ENCODE measurements at regions not wholly inside any gene's neighbourhood (a gene's known extent, or its start where the extent isn't known, plus 50 kb on each side); places are given as distances from the start of the nearest gene placed in this dataset.

DNA sequence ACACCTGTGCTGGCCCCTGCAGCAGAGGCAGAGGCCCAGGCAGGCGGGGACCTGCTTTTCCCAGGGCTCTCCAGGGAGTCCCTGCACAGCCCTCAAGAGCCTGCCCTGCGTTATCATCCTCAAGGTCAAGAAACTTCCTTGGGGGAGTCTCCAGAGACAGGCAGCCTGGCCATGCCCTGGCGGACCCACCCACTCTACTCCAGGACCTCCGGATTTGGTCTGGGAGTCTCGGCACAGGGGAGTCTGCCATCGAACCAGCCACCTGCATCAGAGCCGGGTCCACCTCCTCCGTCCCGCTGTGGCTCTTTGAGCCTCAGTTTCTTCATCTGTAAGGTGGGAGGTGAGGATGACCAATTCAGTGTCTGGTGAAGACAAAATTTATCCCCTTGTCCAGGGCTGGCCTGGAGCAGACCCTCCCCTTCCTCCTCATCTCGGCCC is 75.3 kb upstream of the TNRC6C start:
- FAIRE-seq, result no peak

DNA sequence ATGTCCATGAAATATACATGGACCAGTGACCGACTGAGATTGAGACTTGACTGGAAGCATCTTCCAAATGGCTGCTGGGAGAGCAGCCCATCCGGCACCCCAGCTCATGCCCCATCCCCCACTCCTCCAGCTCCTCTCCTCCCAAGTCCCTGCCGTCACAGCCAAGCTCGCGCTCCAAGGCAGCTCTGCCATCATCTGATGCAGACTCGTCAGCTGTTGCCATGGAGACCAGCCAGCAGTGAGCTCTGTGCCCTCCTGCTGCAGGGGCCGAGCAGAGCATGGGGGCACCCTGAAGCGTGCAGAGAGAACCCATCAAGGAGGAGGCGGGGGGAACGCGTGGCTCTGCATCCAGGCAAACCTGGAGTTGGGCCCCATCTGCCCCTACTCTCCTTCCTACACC is 74.5 kb upstream of the TNRC6C start:
- no peak for FAIRE-seq

DNA sequence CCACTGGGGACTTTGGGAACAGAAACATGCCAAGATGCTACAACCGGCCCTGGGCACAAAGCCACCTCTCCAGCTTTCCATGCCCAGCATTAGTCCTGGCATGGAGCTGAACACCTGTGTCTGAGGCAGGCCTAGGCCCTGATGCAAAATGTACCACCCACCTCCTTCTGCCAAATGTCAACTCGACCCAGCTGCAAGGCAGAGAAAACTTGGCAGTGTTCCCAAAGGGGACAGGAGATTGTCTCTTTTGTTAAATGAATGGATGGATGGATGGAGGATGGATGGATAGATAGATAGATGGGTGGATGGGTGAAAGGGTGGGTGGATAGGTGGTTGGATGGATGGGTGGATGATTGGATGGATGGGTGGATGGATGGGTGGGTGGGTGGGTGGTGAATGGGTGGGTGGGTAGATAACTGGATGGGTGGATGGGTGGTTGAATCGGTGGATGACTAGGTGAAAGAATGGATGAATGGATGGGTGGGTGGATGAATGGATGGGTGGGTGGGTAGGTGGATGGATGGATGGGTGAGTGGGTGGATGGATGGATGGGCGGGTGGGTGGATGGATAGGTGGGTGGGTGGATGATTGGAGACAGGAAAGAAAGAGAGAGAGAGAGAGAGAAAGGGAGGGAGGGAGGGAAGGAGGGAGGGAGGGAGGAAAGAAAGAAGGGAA is 73.4 kb upstream of the TNRC6C start:
- FAIRE-seq, result no peak

DNA sequence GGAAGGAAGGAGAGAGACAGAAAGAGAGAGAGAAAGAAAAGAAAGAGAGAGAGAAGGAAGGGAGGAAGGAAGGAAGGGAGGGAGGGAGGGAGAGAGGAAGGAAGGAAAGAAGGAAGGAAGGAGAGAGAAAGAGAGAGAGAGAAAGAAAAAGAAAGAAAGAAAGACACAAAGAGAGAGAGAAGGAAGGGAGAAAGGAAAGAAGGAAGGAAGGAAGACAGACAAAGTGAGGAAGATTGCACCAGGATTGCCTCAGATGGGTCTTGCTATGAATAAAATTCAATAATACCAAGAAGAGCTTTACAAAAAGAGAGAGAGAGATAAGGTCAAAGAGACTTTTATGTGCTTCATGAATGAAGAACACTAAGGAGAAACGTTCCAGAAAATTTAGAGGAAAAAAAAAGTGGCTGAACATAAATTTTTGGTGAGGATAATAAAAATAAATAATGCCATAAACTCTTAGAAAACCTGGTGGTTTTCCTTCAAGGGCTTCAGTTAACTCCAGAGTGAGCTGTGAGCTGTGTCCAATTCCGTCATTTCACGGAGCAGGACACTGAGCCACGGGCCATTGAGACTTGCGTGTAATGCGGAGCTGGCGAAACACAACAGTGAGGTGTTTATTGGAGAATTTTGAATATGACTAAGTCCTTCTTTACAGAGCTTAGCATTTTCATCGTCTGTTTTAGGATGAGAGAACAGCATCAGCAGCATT is 72.7 kb upstream of the TNRC6C start:
- no peak for FAIRE-seq

DNA sequence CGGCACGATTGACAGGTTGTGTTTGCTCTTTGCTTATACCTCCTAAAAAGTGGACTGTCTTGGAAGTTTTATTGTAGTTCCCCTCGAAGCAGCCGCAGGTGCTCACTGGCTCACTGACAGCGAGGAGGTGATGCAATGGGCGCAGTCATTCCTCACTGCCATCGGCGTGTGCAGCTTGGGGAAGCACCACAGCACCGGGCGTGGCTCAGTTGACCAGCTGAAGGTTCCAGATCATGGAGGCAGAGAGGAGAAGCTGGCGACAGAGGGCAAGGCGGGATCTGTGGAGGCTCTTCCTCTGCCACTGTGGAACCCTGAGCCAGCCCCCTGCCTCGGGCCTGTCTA is 72.1 kb upstream of the TNRC6C start:
- no peak for FAIRE-seq

DNA sequence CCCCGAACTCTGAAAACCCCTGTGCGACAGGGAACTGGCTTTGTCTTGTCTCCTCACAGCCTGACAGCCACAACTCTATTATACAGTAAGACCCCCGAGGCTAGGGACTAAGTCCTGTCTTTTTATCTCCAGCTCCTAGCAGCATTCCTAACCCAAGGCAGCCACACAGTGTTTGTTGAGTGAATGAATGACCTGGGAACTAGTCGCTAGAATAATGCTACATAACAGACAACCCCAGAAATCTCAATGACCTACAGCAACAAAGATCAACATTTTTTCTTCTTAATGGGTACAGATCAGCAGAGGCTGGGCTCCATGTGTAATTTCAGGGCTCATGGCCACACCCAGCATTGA is 71.4 kb upstream of the TNRC6C start:
- FAIRE-seq, result no peak

DNA sequence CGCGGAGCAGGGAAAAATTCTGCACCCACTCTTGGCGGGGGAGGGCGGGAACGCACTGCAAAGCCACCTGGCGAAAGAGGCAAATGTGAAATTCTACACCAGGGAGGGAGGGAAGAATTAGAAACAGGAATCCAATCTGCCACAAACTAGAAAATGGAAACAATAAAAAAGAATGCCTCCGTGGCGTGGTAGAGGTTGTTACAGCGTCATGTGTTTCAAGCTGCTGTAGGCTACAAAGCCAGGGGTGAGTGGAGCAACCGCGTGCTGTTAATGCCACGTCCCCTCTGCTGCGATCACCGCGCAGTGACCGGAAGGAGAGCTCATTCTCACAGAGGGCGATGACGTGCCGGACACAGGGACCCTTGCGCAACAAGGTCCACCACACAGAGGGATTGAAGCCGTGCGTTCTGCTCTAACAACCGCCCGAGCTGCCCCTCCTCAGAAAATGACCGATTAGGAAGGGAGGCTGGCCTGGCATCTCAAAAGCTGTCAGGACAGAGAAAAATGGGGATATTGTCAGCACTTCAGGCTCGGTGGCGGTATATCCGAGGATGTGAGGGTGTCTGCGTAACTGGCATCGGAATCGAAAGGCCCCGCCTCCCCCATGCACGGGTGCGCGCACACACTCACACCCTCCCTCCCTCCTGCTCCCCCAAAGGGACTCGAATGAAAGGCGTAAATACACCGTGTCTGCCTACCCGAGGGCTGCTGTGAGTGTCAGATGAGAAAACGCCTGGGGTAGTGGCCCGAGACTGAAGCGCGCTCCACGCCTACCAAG is 70.8 kb upstream of the TNRC6C start:
- no peak for FAIRE-seq

DNA sequence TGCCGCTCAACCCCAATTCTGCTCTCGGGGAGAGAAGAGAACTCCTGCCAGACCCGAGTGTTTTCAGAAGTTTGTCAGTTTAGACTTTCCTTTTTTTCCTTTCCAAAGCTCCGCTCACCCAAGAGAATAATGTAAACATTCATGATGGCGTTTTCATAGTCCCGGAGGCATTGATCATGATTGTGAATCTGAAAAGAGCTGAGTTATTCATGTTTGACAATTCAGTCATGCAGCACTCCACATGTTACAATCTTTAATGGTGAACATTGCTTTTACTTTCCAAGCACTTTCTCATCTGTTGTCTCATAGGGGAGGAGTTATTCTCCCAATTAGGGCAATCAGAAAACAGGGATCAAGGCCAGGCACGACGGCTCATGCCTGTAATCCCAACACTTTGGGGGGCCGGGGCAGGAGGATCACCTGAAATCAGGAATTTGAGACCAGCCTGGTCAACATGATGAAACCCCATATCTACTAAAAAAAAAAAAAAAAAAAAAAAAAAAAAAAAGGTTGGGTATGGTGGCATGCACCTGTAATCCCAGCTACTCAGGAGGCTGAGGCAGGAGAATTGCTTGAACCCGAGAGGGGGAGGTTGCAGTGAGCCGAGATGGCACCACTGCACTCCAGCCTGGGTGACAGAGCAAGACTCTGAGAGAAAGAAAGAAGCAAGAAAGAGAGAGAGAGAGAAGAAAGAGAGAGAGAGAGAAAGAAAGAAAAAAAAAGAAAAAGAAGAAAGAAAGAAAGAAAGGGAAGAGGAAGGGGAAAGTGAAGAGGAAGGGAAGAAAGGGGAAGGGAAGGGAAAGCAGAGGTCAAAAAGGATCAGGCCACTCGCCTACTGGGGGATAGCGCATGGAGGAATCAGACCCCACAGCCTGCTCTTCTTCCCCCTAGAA is 70.0 kb upstream of the TNRC6C start:
- no peak for FAIRE-seq

DNA sequence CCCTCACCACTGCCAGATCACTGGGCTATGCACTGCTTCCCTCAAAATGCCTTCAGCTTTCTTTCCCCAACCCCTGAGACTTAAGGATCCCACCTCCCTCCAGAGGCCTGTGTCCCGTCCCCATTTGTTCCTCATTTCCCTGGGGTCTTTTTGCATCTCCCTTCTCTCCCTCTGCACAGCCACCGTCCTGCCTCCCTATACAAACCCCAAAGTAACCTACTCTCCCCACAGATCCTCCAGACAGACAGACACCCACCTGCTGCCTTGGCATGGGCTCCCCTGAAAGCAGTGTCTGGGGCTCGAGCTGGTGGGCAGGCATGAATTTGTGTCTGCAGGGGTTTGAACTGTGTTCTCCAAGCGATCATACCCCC is 69.4 kb upstream of the TNRC6C start:
- no peak for FAIRE-seq

DNA sequence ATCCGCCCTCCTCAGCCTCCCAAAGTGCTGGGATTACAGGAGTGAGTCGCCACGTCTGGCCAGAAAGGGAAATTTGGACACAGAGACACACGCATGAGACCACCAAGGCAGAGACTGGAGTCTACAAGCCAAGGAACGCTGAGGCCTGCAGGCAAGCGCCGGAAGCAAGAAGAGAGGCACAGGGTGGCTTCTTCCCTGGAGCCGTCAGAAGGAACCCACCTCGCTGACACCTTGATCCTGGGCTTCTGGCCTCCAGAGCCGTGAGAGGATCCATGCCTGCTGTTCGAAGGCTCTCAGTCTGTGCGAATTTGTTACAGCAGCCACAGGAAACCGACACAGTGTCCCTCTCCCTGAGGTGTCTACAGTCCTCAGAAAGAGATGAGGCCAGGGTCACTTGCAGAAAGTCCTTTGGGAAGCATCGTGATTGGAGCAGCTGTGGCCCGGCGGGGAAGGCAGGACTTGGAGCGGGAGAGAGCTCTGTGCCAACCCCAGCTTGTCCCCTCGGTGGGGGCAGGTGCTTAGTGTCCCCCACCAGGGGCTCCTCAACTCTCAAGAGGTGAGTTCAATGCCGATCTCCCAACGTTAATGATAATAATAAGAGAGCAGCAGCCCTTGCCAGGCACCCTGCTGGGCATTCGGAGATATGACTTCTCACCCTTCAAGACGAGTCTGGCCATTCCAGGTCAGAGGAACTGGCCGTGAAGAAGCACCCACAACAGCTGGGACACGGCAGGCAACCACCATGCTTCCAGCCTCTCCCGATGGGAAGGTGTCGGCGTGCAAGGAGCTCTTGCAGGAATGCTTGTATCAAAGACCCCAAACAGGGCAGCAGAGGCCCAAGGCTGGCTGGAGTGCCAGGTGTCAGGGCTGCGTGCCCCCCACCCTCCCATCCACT is 68.4 kb upstream of the TNRC6C start:
- FAIRE-seq, result no peak

DNA sequence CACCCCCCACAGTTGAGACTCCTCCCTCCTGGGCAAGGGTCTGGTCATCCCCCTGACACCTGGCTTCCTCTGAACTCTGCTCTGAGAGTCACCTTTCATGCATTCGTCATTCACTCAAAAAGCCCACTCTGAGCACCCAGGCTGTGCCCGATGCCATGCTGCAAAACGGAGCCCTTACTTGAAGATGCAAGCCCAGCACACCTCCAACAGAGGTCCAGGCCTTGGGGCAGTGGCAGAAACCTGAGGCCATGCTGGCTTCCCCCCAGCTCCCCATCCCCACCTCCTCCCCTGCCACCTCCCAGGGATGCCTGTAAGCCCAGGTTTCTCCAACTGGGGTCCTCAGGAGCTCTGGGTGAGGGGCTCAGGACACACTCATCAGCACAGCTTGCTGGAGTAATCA is 67.7 kb upstream of the TNRC6C start:
- FAIRE-seq, result no peak

DNA sequence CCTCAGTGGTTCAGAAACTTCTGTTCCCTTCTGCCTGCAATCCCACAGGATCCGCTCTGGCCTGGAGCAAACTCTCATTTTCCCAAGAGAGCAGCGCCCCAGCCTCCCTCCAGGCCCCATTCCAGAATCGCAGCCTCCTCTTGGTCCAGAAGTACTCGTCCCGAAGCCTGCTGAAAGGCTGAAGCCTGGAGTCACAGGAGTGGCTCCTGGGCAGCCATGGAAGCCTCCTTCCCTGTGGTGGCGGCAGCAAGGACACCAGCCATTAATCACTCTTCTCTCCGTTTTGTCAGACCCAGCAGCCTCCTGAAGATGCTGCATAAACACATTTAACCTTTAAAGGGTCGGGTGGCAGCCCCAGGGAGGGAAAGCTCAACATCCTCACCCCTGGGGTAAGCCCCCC is 66.9 kb upstream of the TNRC6C start:
- no peak for FAIRE-seq

DNA sequence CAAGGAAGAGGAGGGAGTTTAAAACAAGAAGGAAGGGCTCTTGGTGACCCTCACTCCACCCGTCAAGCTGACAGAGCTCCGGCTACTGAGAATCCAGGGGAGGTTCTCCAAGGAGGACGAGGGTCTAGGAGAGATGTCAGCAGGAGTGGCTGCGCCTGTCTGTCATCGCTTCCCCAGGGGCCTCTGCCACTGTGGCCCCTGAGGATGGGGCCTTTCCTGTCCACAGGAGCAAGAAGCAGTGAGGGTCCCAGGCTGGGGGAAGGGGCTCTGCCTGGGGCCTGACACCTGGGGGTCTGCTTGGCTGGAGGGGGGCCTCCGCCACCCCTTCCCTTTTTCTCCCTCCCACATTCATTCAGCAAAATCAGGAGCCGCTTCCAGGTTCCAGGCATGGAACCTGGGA is 66.5 kb upstream of the TNRC6C start:
- no peak for FAIRE-seq

DNA sequence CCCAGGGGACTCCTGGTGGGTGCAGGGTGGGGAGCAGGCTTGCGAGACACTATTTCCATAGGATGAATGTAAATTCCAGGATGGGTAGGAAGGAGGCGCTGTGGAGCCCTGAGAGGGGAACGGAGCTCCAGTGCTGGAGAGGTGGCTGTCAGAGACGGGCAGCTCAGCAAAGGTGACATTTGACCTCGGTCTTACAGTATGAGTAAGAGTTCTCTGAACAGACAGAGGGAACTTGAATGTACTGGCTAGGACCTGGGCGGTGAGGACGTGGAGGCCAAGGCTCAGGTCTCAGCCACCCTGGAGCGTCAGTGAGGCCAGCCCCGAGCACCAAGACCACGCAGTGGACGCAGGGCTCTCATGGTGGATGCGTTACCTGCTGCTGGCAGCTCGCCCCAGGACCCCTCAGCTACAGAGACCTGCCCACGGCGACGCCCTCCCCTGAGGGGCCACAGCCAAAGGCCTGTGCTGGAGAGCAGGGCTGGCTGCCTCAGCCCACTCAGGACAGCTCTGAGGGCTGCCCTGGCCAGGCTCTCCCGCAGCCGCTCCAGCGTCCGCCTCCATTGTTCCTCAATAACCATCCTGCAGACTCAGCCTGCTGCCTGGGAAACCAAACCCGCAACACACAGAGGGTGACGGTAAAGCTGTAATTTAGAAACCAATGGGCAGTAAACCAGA is 65.9 kb upstream of the TNRC6C start:
- FAIRE-seq, result no peak

DNA sequence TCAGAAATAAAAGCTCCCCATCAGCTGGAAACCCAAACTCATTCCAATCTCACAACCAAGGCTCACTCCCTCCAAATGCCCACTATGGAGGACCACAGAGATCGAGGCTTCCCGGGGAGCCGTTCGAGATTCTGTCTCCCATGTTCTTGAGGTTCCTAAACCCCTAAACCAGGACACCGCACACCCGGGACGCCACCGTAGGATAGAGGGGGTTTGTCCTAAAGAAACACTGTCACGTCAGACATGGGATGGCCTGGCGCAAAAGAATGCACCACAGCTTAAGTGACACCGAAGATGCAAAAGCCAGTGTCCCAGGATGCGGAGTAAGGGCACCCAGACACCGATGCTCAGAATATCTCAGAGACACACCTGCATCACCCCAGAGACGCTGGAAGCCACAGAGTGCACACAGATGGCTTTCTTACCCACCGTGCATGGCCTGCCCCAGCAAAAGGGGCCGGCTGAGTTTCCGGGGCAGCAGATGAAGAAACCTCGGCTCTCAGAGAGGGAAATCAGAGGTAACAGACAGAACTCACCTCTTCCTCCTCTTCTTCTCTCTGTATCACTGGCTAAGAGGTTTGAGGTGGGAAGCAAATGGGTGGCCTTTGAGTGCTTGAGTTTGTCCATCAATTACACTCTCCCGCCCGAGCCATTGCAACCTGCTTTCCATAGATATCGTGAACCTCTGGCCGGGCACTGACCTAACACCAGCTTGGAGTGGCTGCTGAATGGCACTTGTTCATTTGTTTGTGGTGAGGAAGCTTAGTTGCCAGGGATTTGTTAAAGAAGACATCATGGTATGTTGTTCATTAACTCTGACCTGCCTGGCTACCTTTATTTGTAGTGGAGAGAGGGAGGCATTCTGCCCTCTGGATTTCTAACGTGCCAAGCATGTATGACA is 65.1 kb upstream of the TNRC6C start:
- no peak for FAIRE-seq

DNA sequence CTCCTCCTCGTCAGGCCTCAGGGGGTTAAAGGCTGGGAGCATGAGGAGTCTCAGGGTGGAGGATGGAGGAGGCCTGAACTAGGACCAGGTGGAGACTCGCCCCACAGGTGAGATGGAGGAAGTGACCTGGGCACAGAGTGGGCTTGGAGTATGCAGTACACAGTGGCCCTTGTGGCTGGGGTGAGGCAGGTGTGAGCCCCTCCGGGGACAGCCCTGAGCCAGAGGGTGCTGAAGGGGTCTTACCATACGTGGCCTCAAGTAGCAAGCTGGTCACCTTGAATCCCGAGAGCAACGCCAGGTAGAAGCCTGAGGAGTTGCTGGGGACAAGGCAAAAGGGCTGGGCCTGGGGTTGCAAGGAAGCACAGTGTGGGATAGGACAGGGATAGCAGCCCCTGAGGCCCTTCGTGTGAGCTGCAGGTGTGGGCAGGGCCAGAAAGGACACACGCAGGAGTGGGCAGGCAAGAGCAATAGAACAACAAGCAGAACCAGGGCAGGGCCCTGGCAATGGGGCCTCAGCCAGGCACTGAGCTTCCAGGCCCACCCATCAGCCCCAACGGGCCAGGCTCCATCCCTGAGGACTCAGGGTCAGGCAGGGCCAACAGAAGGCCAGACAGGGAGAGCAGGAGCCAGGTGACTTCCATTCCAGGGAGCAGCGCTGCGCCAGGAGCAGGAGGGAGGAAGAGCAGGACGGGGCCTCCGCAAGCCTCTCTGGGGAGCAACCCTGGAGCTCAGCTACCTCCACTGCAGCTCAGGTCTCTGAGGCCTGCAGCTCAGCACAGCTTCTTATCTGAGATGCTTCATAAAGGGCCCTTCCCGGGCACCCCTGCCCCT is 64.2 kb upstream of the TNRC6C start:
- FAIRE-seq, result no peak

DNA sequence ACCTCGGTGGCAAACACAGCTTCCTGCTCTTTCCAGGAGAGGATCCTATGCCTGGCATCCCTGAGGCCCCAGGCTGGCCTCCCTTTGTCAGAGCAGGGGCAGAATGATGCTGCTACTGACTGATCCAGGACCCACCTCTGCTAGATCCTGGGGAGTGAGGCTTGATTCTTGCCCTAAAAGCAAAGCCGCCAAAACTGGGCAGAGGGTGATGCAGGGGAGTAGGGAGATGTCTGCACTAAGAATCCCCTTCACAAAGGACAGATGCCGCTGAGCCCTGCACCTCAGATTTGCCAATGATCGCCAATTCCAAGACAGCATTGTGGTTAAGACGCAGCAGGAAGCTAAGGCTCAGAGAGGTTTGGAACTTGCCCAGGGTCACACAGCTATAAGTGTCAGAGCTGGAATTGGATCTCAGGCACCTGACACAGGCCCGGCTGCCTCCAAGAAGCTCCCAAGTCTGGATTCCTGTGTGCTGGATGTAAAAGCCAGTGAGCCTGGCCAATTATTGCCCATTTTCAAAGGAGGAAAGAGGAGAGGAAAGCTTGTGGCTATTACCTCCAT is 60.7 kb upstream of the TNRC6C start:
- no peak for FAIRE-seq

DNA sequence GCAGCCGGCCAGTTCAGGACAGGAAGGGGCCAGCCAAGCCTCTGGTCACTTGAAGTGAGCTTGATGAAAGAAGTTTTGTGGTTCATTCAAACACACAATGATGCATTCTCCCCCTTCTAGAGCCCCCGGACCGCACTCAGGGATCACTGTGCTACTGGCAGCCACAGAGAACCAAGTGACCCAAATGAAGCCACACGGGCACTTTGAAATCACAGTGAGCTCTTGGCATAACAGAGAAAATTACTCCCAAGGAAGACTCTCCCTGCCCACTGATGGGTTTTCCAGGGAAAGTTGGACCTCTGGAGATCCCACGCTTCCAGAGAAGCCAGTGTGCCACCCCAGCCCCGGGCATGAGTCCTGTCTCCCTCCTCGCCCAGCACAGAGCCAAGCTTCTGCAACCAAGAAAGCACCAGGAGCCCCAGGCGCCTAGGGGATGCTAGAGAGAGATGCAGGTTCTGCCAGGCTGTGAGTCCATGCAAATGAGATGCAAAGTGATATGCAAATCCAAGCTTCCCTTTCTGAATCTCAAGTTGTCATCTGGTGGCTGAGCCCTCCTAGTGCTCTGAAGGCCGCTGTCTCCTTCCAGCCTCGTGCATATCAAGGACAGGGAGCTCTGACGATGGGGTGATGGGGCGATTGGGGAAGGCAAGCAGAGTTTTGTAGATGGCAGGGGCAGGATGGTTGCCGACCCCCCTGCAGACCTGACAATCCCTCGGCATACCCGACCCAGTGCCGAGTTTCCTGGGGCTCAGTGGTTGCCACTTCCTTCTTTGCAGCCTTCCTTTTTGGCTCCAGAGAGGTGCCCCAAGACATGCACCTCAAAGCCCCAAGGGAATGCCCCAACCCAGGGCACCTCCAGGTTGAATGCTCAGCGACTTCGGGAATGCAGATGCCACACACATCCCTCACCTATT is 59.7 kb upstream of the TNRC6C start:
- no peak for FAIRE-seq

Data from islet of Langerhans (tissue), 1 donor.